ENCODE measurements at regions not wholly inside any gene's neighbourhood (a gene's known extent, or its start where the extent isn't known, plus 50 kb on each side); places are given as distances from the start of the nearest gene placed in this dataset.
A peak's percentile ranks its signal among the peaks of the same experiment; 100 is the strongest.

GRCh38 chr14:46596236-46596635, 55.3 kb downstream of the RPL10L start:
- no peaks in the 10 kb centered on the region for H3K9me2 ChIP-seq (ENCODE audit: insufficient read depth)
- in situ Hi-C loops (cut with MboI), result no loop called here
- no peaks in the 10 kb centered on the region for H3K27me3 ChIP-seq (replicated peaks; ENCODE audit: insufficient read depth)
- H3F3A ChIP-seq (ENCODE audit: insufficient read depth), result no peaks in the 10 kb centered on the region
- TF ChIP-seq EZH2phosphoT487 (IDR thresholded peaks at IDR 0.05; ENCODE audit: insufficient read depth, low read depth) (no peak), EZH2 (IDR thresholded peaks at IDR 0.05; ENCODE audit: insufficient read depth, poor library complexity, severe bottlenecking) (no peak)
- H3K9me3 ChIP-seq (ENCODE audit: low read depth), result peaks cover 4% of the 10 kb centered on the region
- H3K36me3 ChIP-seq (ENCODE audit: low read depth), result no peaks in the 10 kb centered on the region
- no peaks in the 10 kb centered on the region for H4K20me1 ChIP-seq (ENCODE audit: insufficient read depth)
- no peak overlapping the region for H3K4me3 ChIP-seq
- H3K79me2 ChIP-seq (ENCODE audit: insufficient read depth), result no peaks in the 10 kb centered on the region
- no peak overlapping the region for H2AFZ ChIP-seq
- no peak for DNase-seq
- H3K9ac ChIP-seq, result no peak overlapping the region
- H3K4me2 ChIP-seq (ENCODE audit: unreplicated experiment), result no peak overlapping the region
- H3K27ac ChIP-seq, result no peak overlapping the region
- no peaks in the 10 kb centered on the region for H3K4me1 ChIP-seq (ENCODE audit: insufficient read depth)

- Histone ChIP-seq H3K36me3 (ENCODE audit: low read depth) (no peaks in the 10 kb centered on the region), H3F3A (ENCODE audit: insufficient read depth) (no peaks in the 10 kb centered on the region), H3K9me2 (ENCODE audit: insufficient read depth) (no peaks in the 10 kb centered on the region), H3K27me3 (replicated peaks; ENCODE audit: insufficient read depth) (no peaks in the 10 kb centered on the region), H3K4me2 (ENCODE audit: unreplicated experiment) (no peak overlapping the region), H4K20me1 (ENCODE audit: insufficient read depth) (no peaks in the 10 kb centered on the region), H3K79me2 (ENCODE audit: insufficient read depth) (no peaks in the 10 kb centered on the region), H3K9me3 (ENCODE audit: low read depth) (no peaks in the 10 kb centered on the region), H3K4me3 (no peak overlapping the region), H3K9ac (no peak overlapping the region), H3K27ac (no peak overlapping the region), H3K4me1 (ENCODE audit: insufficient read depth) (no peaks in the 10 kb centered on the region), H2AFZ (no peak overlapping the region)
- no peak for TF ChIP-seq EZH2phosphoT487 (IDR thresholded peaks at IDR 0.05; ENCODE audit: insufficient read depth, low read depth)
- TF ChIP-seq EZH2 (IDR thresholded peaks at IDR 0.05; ENCODE audit: insufficient read depth, poor library complexity, severe bottlenecking), result no peak
- no peak for DNase-seq
- in situ Hi-C loops (cut with MboI), result no loop called here
- WGBS, 2 experiments (ENCODE audit: low coverage in 1 of 2, low lambda C conversion rate in 2 of 2, missing lambda C conversion rate in 2 of 2), result 10 to 29% methylated on average over 1 of the region's 1 CpG
These were observed 68.8 kb downstream of the RPL10L start for GRCh38 chr14:46582826-46583225.

- no peak overlapping the region for H3K27ac ChIP-seq
- H3K9ac ChIP-seq, result no peak overlapping the region
- no peaks in the 10 kb centered on the region for H3K27me3 ChIP-seq (replicated peaks; ENCODE audit: insufficient read depth)
- in situ Hi-C loops (cut with MboI), result no loop called here
- no peaks in the 10 kb centered on the region for H3K9me2 ChIP-seq (ENCODE audit: insufficient read depth)
- H3K9me3 ChIP-seq (ENCODE audit: low read depth), result no peaks in the 10 kb centered on the region
- H3K4me2 ChIP-seq (ENCODE audit: unreplicated experiment), result no peak overlapping the region
- no peaks in the 10 kb centered on the region for H3K4me1 ChIP-seq (ENCODE audit: insufficient read depth)
- DNase-seq, result peak; percentile 59
- no peak overlapping the region for H2AFZ ChIP-seq
- H4K20me1 ChIP-seq (ENCODE audit: insufficient read depth), result no peaks in the 10 kb centered on the region
- no peaks in the 10 kb centered on the region for H3K36me3 ChIP-seq (ENCODE audit: low read depth)
- no peaks in the 10 kb centered on the region for H3F3A ChIP-seq (ENCODE audit: insufficient read depth)
- 9 to 12% methylated on average over 5 of the region's 5 CpGs for WGBS, 2 experiments (ENCODE audit: low coverage in 1 of 2, low lambda C conversion rate in 2 of 2, missing lambda C conversion rate in 2 of 2)
- H3K79me2 ChIP-seq (ENCODE audit: insufficient read depth), result no peaks in the 10 kb centered on the region
- H3K4me3 ChIP-seq, result no peak overlapping the region
- no peak for TF ChIP-seq EZH2 (IDR thresholded peaks at IDR 0.05; ENCODE audit: insufficient read depth, poor library complexity, severe bottlenecking)
- no peak for TF ChIP-seq EZH2phosphoT487 (IDR thresholded peaks at IDR 0.05; ENCODE audit: insufficient read depth, low read depth)
These were observed 70.4 kb downstream of the RPL10L start for GRCh38 chr14:46581036-46581671.

- no peak for TF ChIP-seq EZH2 (IDR thresholded peaks at IDR 0.05; ENCODE audit: insufficient read depth, poor library complexity, severe bottlenecking)
- TF ChIP-seq EZH2phosphoT487 (IDR thresholded peaks at IDR 0.05; ENCODE audit: insufficient read depth, low read depth), result no peak
- H3K4me2 ChIP-seq (ENCODE audit: unreplicated experiment), result no peak overlapping the region
These were observed 76.6 kb downstream of the RPL10L start for GRCh38 chr14:46574978-46575375.

More at GRCh38 chr14:46574978-46575375, 76.6 kb downstream of the RPL10L start:
- Histone ChIP-seq H3K4me3 (no peak overlapping the region), H3K9me2 (ENCODE audit: insufficient read depth) (no peaks in the 10 kb centered on the region), H3K27ac (no peak overlapping the region), H3K4me1 (ENCODE audit: insufficient read depth) (no peaks in the 10 kb centered on the region), H3K36me3 (ENCODE audit: low read depth) (no peaks in the 10 kb centered on the region), H2AFZ (no peak overlapping the region), H3F3A (ENCODE audit: insufficient read depth) (no peaks in the 10 kb centered on the region), H4K20me1 (ENCODE audit: insufficient read depth) (no peaks in the 10 kb centered on the region), H3K27me3 (replicated peaks; ENCODE audit: insufficient read depth) (no peaks in the 10 kb centered on the region), H3K9me3 (ENCODE audit: low read depth) (no peaks in the 10 kb centered on the region), H3K9ac (no peak overlapping the region), H3K79me2 (ENCODE audit: insufficient read depth) (no peaks in the 10 kb centered on the region)
- DNase-seq, result no peak
- in situ Hi-C loops (cut with MboI), result no loop called here
- WGBS, 2 experiments (ENCODE audit: low coverage in 1 of 2, low lambda C conversion rate in 2 of 2, missing lambda C conversion rate in 2 of 2), result 8 to 15% methylated on average over 2 of the region's 2 CpGs
